Left lung (tissue), 4 donors: ENCODE measurements at regions not wholly inside any gene's neighbourhood (a gene's known extent, or its start where the extent isn't known, plus 50 kb on each side); places are given as distances from the start of the nearest gene placed in this dataset.
"Not testable (repeated sequence)": the region's sequence is repeated elsewhere in the genome, so short reads cannot be mapped to it uniquely, and the experiment has no call there.

Source experiments
- ATAC-seq: fragments of 200-7000 bp; cut with Tn5 transposase; one replicate; pipeline ENCODE4 v1.9.1; 2020; ENCODE audit warnings: moderate library complexity
- DNase-seq, 4 donors: peaks; one replicate each; pipeline ENCODE4 v3.0.0-alpha.2; 2013 to 2020
- H3K27ac ChIP-seq, 2 donors: fragments of 200-600 bp; sonication (generic) in 1 of 2; one replicate each; pipeline versions ENCODE4 v1.5.0 to v1.8.0; 2020 to 2021
- H3K27me3 ChIP-seq, 2 donors: fragments of 200-600 bp; sonication (generic) in 1 of 2; one replicate each; pipeline versions ENCODE4 v1.5.0 to v1.8.0; 2020 to 2021
- H3K36me3 ChIP-seq, 2 donors: fragments of 200-600 bp; sonication (generic) in 1 of 2; one replicate each; pipeline versions ENCODE4 v1.5.0 to v1.8.0; 2020 to 2021
- H3K4me1 ChIP-seq, 2 donors: fragments of 200-600 bp; one replicate each; pipeline ENCODE4 v1.8.0; 2021
- H3K4me3 ChIP-seq, 2 donors: fragments of 200-600 bp; sonication (generic) in 1 of 2; one replicate each; pipeline versions ENCODE4 v1.5.0 to v1.8.0; 2020 to 2021; ENCODE audit warnings: mild to moderate bottlenecking in 1 of 2
- H3K9me3 ChIP-seq, 2 donors: fragments of 200-600 bp; sonication (generic) in 1 of 2; one replicate each; pipeline versions ENCODE4 v1.5.0 to v1.8.0; 2020 to 2021
- CTCF ChIP-seq, 2 donors: fragments of 200-600 bp; sonication (generic) in 1 of 2; IDR thresholded peaks; one replicate each; pipeline versions ENCODE4 v1.5.0 to v1.8.0; 2021; ENCODE audit warnings: antibody characterized with exemption in 2 of 2
- intact Hi-C, 2 donors: fragments of 100-400 bp; cut with DNase I; formaldehyde crosslinking; loops; one replicate each; pipeline versions ENCODE4 v1.11.2 to v1.14.2; 2022
- donor health status: DM: no; HTN: yes; CAD: no.
- donor health status: DM: no; HTN: no; CAD: no.

GRCh38 chr13:89382981-89383380 lies 1711.8 kb downstream of the SLITRK5 start:
- Histone ChIP-seq H3K9me3 (peaks cover 0 to 4% of the 10 kb centered on the region in 2 donors), H3K27ac (no peak overlapping the region), H3K4me1 (no peaks in the 10 kb centered on the region), H3K4me3 (no peak overlapping the region), H3K36me3 (no peaks in the 10 kb centered on the region), H3K27me3 (no peaks in the 10 kb centered on the region)
- intact Hi-C loops: no loop called here
- DNase-seq: no peak
- TF ChIP-seq CTCF (IDR thresholded peaks at IDR 0.05): no peak
- no peak for ATAC-seq

DNA sequence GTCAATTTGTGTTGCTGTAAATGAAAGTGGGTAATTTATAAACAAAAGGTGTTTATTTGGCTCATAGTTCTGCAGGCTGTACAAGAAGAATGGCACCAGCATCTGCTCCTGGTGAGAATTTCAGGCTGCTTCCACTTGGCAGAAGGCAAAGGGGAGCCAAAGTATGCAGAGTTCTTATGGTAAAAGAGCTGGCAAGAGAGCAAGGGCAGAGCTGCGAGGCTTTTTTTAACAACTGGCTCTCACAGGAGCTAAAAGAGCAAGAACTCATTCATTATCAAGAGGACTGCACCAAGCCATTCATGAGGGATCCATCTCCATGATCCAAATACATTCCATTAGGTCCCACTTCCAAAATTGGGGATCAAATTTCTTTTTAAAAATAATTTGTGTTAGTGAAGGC lies 1712.7 kb downstream of the SLITRK5 start:
- Histone ChIP-seq H3K36me3 (no peaks in the 10 kb centered on the region), H3K27me3 (no peaks in the 10 kb centered on the region), H3K27ac (no peak overlapping the region), H3K4me3 (no peak overlapping the region), H3K4me1 (no peaks in the 10 kb centered on the region), H3K9me3 (peaks cover 0 to 4% of the 10 kb centered on the region in 2 donors)
- DNase-seq: no peak
- no peak for ATAC-seq
- TF ChIP-seq CTCF (IDR thresholded peaks at IDR 0.05): no peak
- intact Hi-C loops: no loop called here

DNA sequence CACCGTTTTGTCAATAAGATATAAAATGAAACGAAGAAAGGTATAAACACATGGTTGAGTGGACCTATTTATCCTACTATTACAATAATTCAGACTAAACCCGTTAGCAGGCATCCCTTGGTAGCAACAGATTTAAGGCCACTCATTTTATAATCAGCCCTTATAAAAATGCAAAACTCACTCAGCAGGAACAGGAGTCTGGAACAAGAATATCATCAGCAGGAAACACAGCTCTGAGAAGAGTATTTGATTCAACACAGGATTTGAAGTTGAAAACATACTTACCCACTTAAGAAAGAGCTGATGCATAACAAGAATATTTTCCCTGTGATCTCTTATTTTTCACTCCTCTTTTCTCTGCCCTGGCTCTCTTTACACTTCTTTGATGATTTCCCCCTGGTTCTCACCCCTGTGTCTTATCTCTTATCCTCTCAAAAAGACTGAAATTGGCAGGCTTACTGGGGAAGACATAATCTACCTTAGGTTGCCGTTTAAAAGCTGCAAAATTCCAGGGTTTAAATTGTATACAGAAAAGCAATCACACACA lies 1722.7 kb downstream of the SLITRK5 start:
- H3K27me3 ChIP-seq: no peaks in the 10 kb centered on the region
- ATAC-seq (no peak), DNase-seq (no peak)
- no peak for TF ChIP-seq CTCF (IDR thresholded peaks at IDR 0.05)
- H3K27ac ChIP-seq: no peak overlapping the region
- peaks cover 5 to 8% of the 10 kb centered on the region in 2 donors for H3K9me3 ChIP-seq
- intact Hi-C loops: no loop called here
- no peaks in the 10 kb centered on the region for H3K4me1 ChIP-seq
- no peaks in the 10 kb centered on the region for H3K36me3 ChIP-seq
- no peak overlapping the region for H3K4me3 ChIP-seq

DNA sequence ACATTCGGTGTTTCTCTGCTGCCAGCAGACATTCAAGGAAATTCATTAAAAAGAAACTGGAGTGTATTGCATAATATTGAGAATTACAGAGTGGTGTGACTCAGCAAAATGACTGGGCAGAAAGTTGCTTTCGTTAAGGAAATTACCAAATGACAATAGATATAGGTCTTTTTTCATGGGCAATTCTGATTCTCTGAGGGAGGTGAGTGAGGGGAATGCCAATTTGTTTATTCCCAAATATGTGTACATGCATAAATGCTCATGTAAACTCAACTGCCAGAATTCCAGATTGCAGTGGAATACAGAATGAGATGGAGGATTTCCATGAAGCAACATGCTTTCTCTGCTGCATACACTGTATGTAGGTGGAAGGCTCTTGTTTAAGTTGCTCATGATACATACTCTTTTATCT lies 1730.1 kb downstream of the SLITRK5 start:
- DNase-seq (peak in 2 of 4 donors; percentile 36 to 68), ATAC-seq (peak; percentile 77)
- Histone ChIP-seq H3K4me3 (no peak overlapping the region), H3K4me1 (peaks cover 0 to 7% of the 10 kb centered on the region in 2 donors), H3K36me3 (no peaks in the 10 kb centered on the region), H3K27ac (peak overlapping the region in 1 of 2 donors; percentile 30), H3K27me3 (no peaks in the 10 kb centered on the region), H3K9me3 (peaks cover 5 to 8% of the 10 kb centered on the region in 2 donors)
- TF ChIP-seq CTCF (IDR thresholded peaks at IDR 0.05): no peak
- intact Hi-C loops: no loop called here

DNA sequence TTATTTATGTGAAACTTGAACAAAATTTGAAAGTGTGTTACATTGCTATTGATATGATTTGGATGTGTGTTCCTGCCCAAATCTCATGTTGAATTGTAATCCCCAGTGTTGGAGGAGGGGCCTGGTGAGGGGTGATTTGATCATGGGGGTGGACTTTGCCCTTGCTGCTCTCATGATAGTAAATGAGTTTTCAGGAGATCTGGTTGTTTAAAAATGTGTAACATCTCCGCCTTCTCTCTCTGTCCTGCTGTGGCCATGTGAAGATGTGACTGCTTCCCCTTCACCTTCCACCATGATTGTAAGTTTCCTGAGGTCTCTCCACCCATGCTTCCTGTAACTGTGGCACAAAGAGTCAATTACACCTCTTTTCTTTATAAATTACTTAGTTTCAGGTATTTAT lies 1731.0 kb downstream of the SLITRK5 start:
- no peak overlapping the region for H3K27ac ChIP-seq
- no peak for ATAC-seq
- H3K4me1 ChIP-seq: peaks cover 0 to 7% of the 10 kb centered on the region in 2 donors
- DNase-seq: no peak
- H3K4me3 ChIP-seq: no peak overlapping the region
- H3K36me3 ChIP-seq: no peaks in the 10 kb centered on the region
- peaks cover 5 to 8% of the 10 kb centered on the region in 2 donors for H3K9me3 ChIP-seq
- TF ChIP-seq CTCF (IDR thresholded peaks at IDR 0.05): no peak
- no peaks in the 10 kb centered on the region for H3K27me3 ChIP-seq
- intact Hi-C loops: no loop called here

DNA sequence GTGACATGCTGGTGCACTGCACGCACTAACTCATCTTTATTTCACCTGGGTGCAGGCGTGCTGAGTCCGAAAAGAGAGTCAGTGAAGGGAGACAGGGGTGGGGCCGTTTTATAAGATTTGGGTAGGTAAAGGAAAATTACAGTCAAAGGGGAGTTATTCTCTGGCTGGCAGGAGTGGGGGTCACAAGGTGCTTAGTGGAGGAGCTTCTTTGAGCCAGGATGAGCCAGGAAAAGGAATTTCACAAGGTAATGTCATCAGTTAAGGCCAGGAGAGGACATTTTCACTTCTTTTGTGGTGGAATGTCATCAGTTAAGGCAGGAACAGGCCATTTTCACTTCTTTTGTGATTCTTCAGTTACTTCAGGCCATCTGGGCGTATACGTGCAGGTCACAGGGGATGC lies 1734.9 kb downstream of the SLITRK5 start:
- H3K9me3 ChIP-seq, DNase-seq, H3K27me3 ChIP-seq, H3K36me3 ChIP-seq, H3K4me3 ChIP-seq, H3K27ac ChIP-seq, intact Hi-C loops, ATAC-seq, H3K4me1 ChIP-seq: not testable (repeated sequence)
